ENCODE measurements at regions not wholly inside any gene's neighbourhood (a gene's known extent, or its start where the extent isn't known, plus 50 kb on each side); places are given as distances from the start of the nearest gene placed in this dataset.

DNA sequence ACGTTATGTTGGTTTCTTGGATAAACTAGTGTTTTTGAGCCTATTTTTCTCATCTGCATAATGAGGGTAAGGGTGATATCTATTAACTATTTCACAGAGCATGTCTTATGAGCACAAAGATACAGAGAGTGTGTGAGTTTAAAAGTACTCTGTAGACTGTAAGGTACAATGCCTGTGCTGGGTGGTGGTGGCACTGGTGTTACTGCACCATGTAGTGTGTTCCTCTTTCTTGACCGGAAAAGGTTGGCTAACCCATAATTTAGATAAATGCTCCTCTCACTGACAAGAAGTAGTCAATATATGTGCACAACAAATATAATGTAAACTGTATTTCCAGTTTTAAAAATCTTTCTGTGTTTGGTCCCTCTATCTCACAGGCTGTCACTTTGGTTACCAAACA, 116.2 kb upstream of the MMS22L start:
- TF ChIP-seq, protein P1, sequence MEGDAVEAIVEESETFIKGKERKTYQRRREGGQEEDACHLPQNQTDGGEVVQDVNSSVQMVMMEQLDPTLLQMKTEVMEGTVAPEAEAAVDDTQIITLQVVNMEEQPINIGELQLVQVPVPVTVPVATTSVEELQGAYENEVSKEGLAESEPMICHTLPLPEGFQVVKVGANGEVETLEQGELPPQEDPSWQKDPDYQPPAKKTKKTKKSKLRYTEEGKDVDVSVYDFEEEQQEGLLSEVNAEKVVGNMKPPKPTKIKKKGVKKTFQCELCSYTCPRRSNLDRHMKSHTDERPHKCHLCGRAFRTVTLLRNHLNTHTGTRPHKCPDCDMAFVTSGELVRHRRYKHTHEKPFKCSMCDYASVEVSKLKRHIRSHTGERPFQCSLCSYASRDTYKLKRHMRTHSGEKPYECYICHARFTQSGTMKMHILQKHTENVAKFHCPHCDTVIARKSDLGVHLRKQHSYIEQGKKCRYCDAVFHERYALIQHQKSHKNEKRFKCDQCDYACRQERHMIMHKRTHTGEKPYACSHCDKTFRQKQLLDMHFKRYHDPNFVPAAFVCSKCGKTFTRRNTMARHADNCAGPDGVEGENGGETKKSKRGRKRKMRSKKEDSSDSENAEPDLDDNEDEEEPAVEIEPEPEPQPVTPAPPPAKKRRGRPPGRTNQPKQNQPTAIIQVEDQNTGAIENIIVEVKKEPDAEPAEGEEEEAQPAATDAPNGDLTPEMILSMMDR (IDR thresholded peaks at IDR 0.05), result no peak
- TF ChIP-seq POLR2A (IDR thresholded peaks at IDR 0.05), result no peak
